ENCODE measurements at regions not wholly inside any gene's neighbourhood (a gene's known extent, or its start where the extent isn't known, plus 50 kb on each side); places are given as distances from the start of the nearest gene placed in this dataset.

- no peak for DNase-seq (ENCODE audit: low read depth)
Observed at GRCh38 chr5:136529081-136529480, 163.7 kb upstream of the TRPC7 start.

GRCh38 chr5:136528481-136529030 is 163.2 kb upstream of the TRPC7 start:
- DNase-seq (ENCODE audit: low read depth), result no peak

- DNase-seq (ENCODE audit: low read depth), result no peak
Observed at GRCh38 chr5:136527311-136527710, 162.0 kb upstream of the TRPC7 start.

DNA sequence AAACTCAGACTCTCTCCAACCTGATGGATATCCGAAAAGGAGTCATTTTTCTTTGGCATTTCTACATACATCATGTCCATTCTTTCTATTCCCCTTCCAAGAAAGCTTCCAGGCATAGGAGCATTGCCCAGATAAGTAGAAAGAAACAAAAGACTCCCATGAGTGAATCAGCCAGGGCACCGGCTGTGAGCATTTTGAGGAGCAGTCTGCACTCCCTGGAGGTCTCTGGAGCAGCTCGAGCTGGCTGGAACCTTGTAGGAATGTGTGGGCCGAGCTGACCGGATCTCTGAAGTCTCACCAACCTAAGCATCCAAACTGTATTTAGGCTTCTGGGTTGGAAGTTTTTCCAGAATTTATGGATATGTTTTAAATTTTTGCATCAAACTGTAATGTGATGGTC is 161.4 kb upstream of the TRPC7 start:
- no peak for DNase-seq (ENCODE audit: low read depth)

- no peak for DNase-seq (ENCODE audit: low read depth)
Observed at GRCh38 chr5:136526021-136526420, 160.7 kb upstream of the TRPC7 start.

GRCh38 chr5:136525597-136525996 is 160.3 kb upstream of the TRPC7 start:
- no peak for DNase-seq (ENCODE audit: low read depth)

DNA sequence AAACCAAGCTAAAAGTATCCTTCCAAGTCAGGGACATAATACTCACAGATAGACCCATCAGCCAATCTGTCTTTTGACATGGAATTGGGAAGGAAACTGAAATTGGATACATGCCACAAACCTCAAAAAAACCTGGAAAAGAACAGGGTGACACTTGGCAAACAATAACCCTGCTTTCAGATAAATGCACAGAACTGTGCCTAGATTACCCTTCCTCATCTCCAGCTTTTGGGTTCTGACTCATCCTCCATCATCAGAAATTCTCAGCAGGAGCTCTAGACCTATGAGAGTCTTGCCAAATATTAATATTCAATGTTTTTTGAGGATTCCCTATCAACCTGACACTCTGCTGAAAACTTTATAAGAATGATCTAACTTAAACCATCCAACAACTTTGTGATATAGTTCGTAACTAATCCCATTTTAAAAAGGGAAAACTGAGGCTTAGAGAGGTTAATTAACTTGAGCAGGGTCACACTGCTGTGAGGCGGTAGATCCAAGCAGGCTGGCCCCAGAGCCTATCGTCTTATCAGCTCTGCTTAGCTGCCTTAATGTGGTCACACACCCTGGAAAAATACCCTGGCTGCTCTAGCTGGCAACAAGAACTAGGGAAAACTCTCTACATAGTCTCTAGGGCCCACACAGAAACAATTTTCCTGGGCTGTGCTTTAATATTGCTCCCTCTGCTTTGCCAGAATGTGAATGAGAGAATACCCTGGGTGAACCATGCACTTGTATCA is 157.0 kb upstream of the TRPC7 start:
- DNase-seq (ENCODE audit: low read depth), result no peak

- no peak for DNase-seq (ENCODE audit: low read depth)
Observed at GRCh38 chr5:136521696-136522095, 156.4 kb upstream of the TRPC7 start.

DNA sequence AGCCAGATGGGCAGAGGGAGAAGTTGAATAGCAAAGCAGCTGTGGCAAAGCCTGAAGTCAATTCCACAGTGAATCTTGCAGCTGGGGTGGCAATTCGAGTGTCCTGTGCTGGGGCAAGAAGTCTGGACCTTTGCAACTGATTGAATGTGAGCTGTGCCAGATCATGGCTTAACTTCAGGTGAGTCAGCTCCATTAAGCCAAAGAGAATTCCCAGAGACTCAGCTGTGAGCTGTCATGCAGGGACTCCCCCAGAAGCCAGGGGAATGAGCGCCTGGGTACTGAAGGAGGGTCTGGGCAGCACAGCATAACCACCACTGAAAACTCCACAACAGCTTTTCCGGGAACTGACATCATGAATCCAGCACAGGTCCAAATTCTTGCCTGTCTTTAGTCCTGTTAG is 153.5 kb upstream of the TRPC7 start:
- DNase-seq (ENCODE audit: low read depth), result no peak

GRCh38 chr5:136518174-136518573 is 152.8 kb upstream of the TRPC7 start:
- no peak for DNase-seq (ENCODE audit: low read depth)

- DNase-seq (ENCODE audit: low read depth), result no peak
Observed at GRCh38 chr5:136517755-136518154, 152.4 kb upstream of the TRPC7 start.

- DNase-seq (ENCODE audit: low read depth), result no peak
Observed at GRCh38 chr5:136516637-136517036, 151.3 kb upstream of the TRPC7 start.

GRCh38 chr5:136513430-136513829 is 148.1 kb upstream of the TRPC7 start:
- no peak for DNase-seq (ENCODE audit: low read depth)

GRCh38 chr5:136511046-136511445 is 145.7 kb upstream of the TRPC7 start:
- no peak for DNase-seq (ENCODE audit: low read depth)

GRCh38 chr5:136510481-136510880 is 145.1 kb upstream of the TRPC7 start:
- DNase-seq (ENCODE audit: low read depth), result no peak

- no peak for DNase-seq (ENCODE audit: low read depth)
Observed at GRCh38 chr5:136506131-136506530, 140.8 kb upstream of the TRPC7 start.

GRCh38 chr5:136501133-136501532 is 135.8 kb upstream of the TRPC7 start:
- no peak for DNase-seq (ENCODE audit: low read depth)

GRCh38 chr5:136492587-136492986 is 127.2 kb upstream of the TRPC7 start:
- DNase-seq (ENCODE audit: low read depth), result no peak

GRCh38 chr5:136491806-136492205 is 126.5 kb upstream of the TRPC7 start:
- no peak for DNase-seq (ENCODE audit: low read depth)

DNA sequence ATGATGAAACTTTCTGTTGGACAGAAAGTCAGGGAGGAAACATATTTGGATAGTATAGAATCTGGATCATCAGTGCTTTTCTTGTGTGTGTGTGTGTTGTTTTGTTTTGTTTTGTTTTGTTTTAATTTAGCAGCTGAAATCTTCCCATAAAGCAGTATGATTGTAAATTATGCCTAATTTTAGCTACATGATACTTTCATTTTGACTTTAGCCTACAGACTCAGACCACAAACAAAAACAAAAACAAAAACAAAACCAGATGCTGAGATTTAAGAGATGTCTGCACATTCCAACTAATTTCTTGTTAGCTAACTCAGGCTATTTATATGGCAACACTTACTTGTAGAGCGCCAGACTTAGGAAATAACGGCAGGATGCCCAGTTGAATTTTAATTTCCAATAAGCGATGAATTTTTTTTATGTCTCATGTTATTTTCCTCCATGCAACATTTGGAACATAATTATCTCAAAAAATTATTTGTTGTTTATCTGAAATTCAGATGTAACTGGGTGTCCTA is 119.5 kb upstream of the TRPC7 start:
- DNase-seq (ENCODE audit: low read depth), result no peak

GRCh38 chr5:136482206-136482605 is 116.9 kb upstream of the TRPC7 start:
- DNase-seq (ENCODE audit: low read depth), result no peak

DNA sequence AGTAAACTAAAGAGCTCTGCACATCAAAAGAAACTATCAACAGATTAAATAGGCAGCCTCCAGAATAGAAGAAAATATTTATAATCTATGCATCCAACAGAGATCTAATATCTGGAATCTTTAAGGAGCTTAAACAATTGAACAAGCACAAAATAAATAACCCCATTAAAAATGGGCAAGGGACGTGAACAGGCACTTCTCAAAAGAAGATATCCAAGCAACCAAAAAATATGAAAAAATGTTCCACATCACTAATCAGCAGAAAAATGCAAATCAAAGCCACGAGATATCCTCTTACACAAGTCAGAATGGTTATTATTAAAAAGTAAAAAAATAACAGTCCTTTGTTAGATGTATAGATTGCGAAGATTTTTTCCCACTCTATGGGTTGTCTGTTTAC is 109.1 kb upstream of the TRPC7 start:
- no peak for DNase-seq (ENCODE audit: low read depth)

DNA sequence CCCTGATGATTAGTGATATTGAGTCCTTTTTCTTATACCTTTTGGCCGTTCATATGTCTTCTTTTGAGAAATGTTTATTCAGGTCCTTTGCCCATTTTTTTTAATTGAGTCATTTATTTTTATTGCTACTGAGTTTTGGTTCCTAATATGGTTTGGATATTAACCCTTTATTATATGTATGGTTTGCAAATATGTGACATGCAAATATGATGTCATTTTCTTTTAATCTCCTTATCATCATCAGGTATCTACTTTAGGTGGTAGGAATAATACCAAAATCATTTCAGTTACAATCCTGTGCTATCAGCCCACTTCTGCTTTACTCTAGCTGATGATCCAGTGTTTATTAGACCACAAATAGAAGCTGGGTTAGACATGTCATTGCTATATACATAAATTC is 102.3 kb upstream of the TRPC7 start:
- DNase-seq (ENCODE audit: low read depth), result no peak

DNA sequence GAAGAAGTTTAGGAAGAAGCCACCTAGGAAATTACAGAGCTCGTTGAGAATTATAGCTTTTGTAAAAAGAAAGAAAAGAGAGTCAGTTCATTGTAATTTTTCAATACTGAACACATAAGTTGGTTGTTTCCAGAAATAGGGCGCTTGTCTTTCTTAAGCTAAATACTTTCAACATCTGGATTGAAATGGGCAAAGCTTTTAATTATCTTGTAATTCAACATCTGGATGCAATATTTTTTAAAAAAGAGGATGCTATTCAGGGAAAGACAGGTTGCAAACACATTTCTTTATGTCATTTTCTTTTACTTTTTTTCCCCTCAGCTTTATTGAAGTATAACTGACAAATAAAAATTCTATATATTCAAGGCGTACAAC is 100.7 kb upstream of the TRPC7 start:
- DNase-seq (ENCODE audit: low read depth), result no peak

Measured in stromal cell of bone marrow (primary cell).